ENCODE measurements at regions not wholly inside any gene's neighbourhood (a gene's known extent, or its start where the extent isn't known, plus 50 kb on each side); places are given as distances from the start of the nearest gene placed in this dataset.

GRCh38 chr18:56309104-56309503, 329.3 kb downstream of the TXNL1 start:
- TF ChIP-seq CTCF (IDR thresholded peaks at IDR 0.05), result no peak
- no peak for TF ChIP-seq POLR2A (IDR thresholded peaks at IDR 0.05)
